ENCODE measurements at regions not wholly inside any gene's neighbourhood (a gene's known extent, or its start where the extent isn't known, plus 50 kb on each side); places are given as distances from the start of the nearest gene placed in this dataset.

- WGBS (ENCODE audit: insufficient coverage) = 100% methylated on average over 1 of the region's 1 CpG
- H3K27me3 ChIP-seq (replicated peaks in 1 of 2; ENCODE audit: control insufficient read depth in 2 of 2, extremely low read depth in 1 of 2, insufficient read depth in 2 of 2, low read length in 1 of 2) = peaks cover 2 to 5% of the 10 kb centered on the region in 2 experiments
- Mint-ChIP-seq H3K36me3 (no peaks in the 10 kb centered on the region), H3K4me1 (no peaks in the 10 kb centered on the region), H3K4me3 (no peak overlapping the region), H3K9me3 (no peaks in the 10 kb centered on the region), H3K27ac (no peak overlapping the region), H3K27me3 (peaks cover 3 to 7% of the 10 kb centered on the region in 2 donors)
- H3K4me1 ChIP-seq (ENCODE audit: control insufficient read depth in 1 of 2, extremely low read depth in 1 of 2, insufficient read depth in 2 of 2, low read length in 2 of 2) = no peaks in the 10 kb centered on the region
- ATAC-seq (replicated peaks in 1 of 4) (no peak), DNase-seq (no peak)
- H3K4me3 ChIP-seq (ENCODE audit: control insufficient read depth in 1 of 2, extremely low read depth in 1 of 2, low read length in 1 of 2) = no peak overlapping the region
- ChIA-PET CTCF (interaction anchor here in 1 of 2 donors (0.6 kb wide), 1 partner anchor 17 kb away, joined by 3 read pairs; no protein-coding TSS in a partner anchor), POLR2A (no interaction called here)
- H3K36me3 ChIP-seq (ENCODE audit: control insufficient read depth in 2 of 2, extremely low read depth in 1 of 2, insufficient read depth in 1 of 2, low read length in 1 of 2) = no peaks in the 10 kb centered on the region
- no peaks in the 10 kb centered on the region for H3K9me3 ChIP-seq
- H3K27ac ChIP-seq (ENCODE audit: low read length) = no peak overlapping the region
These were observed 123.6 kb upstream of the KAZN start for GRCh38 chr1:14474856-14475255.

- DNase-seq (no peak), ATAC-seq (replicated peaks in 1 of 4) (no peak)
- Histone ChIP-seq H3K4me3 (ENCODE audit: control insufficient read depth in 1 of 2, extremely low read depth in 1 of 2, low read length in 1 of 2) (no peak overlapping the region), H3K36me3 (ENCODE audit: control insufficient read depth in 2 of 2, extremely low read depth in 1 of 2, insufficient read depth in 1 of 2, low read length in 1 of 2) (no peaks in the 10 kb centered on the region), H3K9me3 (no peaks in the 10 kb centered on the region), H3K27ac (ENCODE audit: low read length) (no peak overlapping the region), H3K27me3 (replicated peaks in 1 of 2; ENCODE audit: control insufficient read depth in 2 of 2, extremely low read depth in 1 of 2, insufficient read depth in 2 of 2, low read length in 1 of 2) (peaks cover 2 to 5% of the 10 kb centered on the region in 2 experiments), H3K4me1 (ENCODE audit: control insufficient read depth in 1 of 2, extremely low read depth in 1 of 2, insufficient read depth in 2 of 2, low read length in 2 of 2) (no peaks in the 10 kb centered on the region)
- CTCF ChIA-PET = no interaction called here
- Mint-ChIP-seq H3K4me3 (no peak overlapping the region), H3K36me3 (no peaks in the 10 kb centered on the region), H3K9me3 (no peaks in the 10 kb centered on the region), H3K27me3 (peaks cover 3 to 4% of the 10 kb centered on the region in 2 donors), H3K4me1 (no peaks in the 10 kb centered on the region), H3K27ac (no peak overlapping the region)
- 100% methylated on average over 2 of the region's 8 CpGs for WGBS (ENCODE audit: insufficient coverage)
- POLR2A ChIA-PET = no interaction called here
These were observed 122.1 kb upstream of the KAZN start for GRCh38 chr1:14476170-14476955.

- DNase-seq = no peak
- H3K4me1 Mint-ChIP-seq = no peaks in the 10 kb centered on the region
- H3K9me3 Mint-ChIP-seq = no peaks in the 10 kb centered on the region
- Histone ChIP-seq H3K9me3 (no peaks in the 10 kb centered on the region), H3K27ac (ENCODE audit: low read length) (no peak overlapping the region), H3K4me1 (ENCODE audit: control insufficient read depth in 1 of 2, extremely low read depth in 1 of 2, insufficient read depth in 2 of 2, low read length in 2 of 2) (no peaks in the 10 kb centered on the region), H3K4me3 (ENCODE audit: control insufficient read depth in 1 of 2, extremely low read depth in 1 of 2, low read length in 1 of 2) (no peak overlapping the region), H3K27me3 (replicated peaks in 1 of 2; ENCODE audit: control insufficient read depth in 2 of 2, extremely low read depth in 1 of 2, insufficient read depth in 2 of 2, low read length in 1 of 2) (peaks cover 0 to 5% of the 10 kb centered on the region in 2 experiments), H3K36me3 (ENCODE audit: control insufficient read depth in 2 of 2, extremely low read depth in 1 of 2, insufficient read depth in 1 of 2, low read length in 1 of 2) (no peaks in the 10 kb centered on the region)
- WGBS (ENCODE audit: insufficient coverage) = 67% methylated on average over 1 of the region's 2 CpGs
- peaks cover 6 to 7% of the 10 kb centered on the region in 2 donors for H3K27me3 Mint-ChIP-seq
- POLR2A ChIA-PET = no interaction called here
- ATAC-seq (replicated peaks in 1 of 4) = no peak
- CTCF ChIA-PET = no interaction called here
- H3K27ac Mint-ChIP-seq = no peak overlapping the region
- H3K36me3 Mint-ChIP-seq = no peaks in the 10 kb centered on the region
- no peak overlapping the region for H3K4me3 Mint-ChIP-seq
These were observed 120.4 kb upstream of the KAZN start for GRCh38 chr1:14478120-14478519.

GRCh38 chr1:14479865-14480264, 118.6 kb upstream of the KAZN start:
- ChIA-PET POLR2A (no interaction called here), CTCF (no interaction called here)
- 68% methylated on average over 3 of the region's 4 CpGs for WGBS (ENCODE audit: insufficient coverage)
- Histone ChIP-seq H3K4me3 (ENCODE audit: control insufficient read depth in 1 of 2, extremely low read depth in 1 of 2, low read length in 1 of 2) (no peak overlapping the region), H3K4me1 (ENCODE audit: control insufficient read depth in 1 of 2, extremely low read depth in 1 of 2, insufficient read depth in 2 of 2, low read length in 2 of 2) (no peaks in the 10 kb centered on the region), H3K9me3 (no peaks in the 10 kb centered on the region), H3K36me3 (ENCODE audit: control insufficient read depth in 2 of 2, extremely low read depth in 1 of 2, insufficient read depth in 1 of 2, low read length in 1 of 2) (no peaks in the 10 kb centered on the region), H3K27ac (ENCODE audit: low read length) (no peak overlapping the region), H3K27me3 (replicated peaks in 1 of 2; ENCODE audit: control insufficient read depth in 2 of 2, extremely low read depth in 1 of 2, insufficient read depth in 2 of 2, low read length in 1 of 2) (peaks cover 0 to 5% of the 10 kb centered on the region in 2 experiments)
- Mint-ChIP-seq H3K27me3 (peaks cover 6 to 8% of the 10 kb centered on the region in 2 donors), H3K4me1 (no peaks in the 10 kb centered on the region), H3K4me3 (no peak overlapping the region), H3K27ac (no peak overlapping the region), H3K9me3 (no peaks in the 10 kb centered on the region), H3K36me3 (no peaks in the 10 kb centered on the region)
- no peak for DNase-seq
- ATAC-seq (replicated peaks in 1 of 4) = no peak

GRCh38 chr1:14482784-14483450, 115.6 kb upstream of the KAZN start:
- DNase-seq (no peak), ATAC-seq (replicated peaks in 1 of 4) (no peak)
- ChIA-PET CTCF (no interaction called here), POLR2A (no interaction called here)
- Mint-ChIP-seq H3K4me3 (no peak overlapping the region), H3K9me3 (no peaks in the 10 kb centered on the region), H3K27me3 (peaks cover 6 to 8% of the 10 kb centered on the region in 2 donors), H3K36me3 (no peaks in the 10 kb centered on the region), H3K27ac (no peak overlapping the region), H3K4me1 (no peaks in the 10 kb centered on the region)
- Histone ChIP-seq H3K4me3 (ENCODE audit: control insufficient read depth in 1 of 2, extremely low read depth in 1 of 2, low read length in 1 of 2) (no peak overlapping the region), H3K27me3 (replicated peaks in 1 of 2; ENCODE audit: control insufficient read depth in 2 of 2, extremely low read depth in 1 of 2, insufficient read depth in 2 of 2, low read length in 1 of 2) (peaks cover 0 to 5% of the 10 kb centered on the region in 2 experiments), H3K9me3 (no peaks in the 10 kb centered on the region), H3K27ac (ENCODE audit: low read length) (no peak overlapping the region), H3K36me3 (ENCODE audit: control insufficient read depth in 2 of 2, extremely low read depth in 1 of 2, insufficient read depth in 1 of 2, low read length in 1 of 2) (no peaks in the 10 kb centered on the region), H3K4me1 (ENCODE audit: control insufficient read depth in 1 of 2, extremely low read depth in 1 of 2, insufficient read depth in 2 of 2, low read length in 2 of 2) (no peaks in the 10 kb centered on the region)
- 65% methylated on average over 3 of the region's 7 CpGs for WGBS (ENCODE audit: insufficient coverage)

GRCh38 chr1:14485285-14485684, 113.2 kb upstream of the KAZN start:
- ATAC-seq (replicated peaks in 1 of 4) (no peak), DNase-seq (no peak)
- CTCF ChIA-PET = no interaction called here
- no peak overlapping the region for H3K27ac Mint-ChIP-seq
- H3K4me1 Mint-ChIP-seq = no peaks in the 10 kb centered on the region
- H3K36me3 ChIP-seq (ENCODE audit: control insufficient read depth in 2 of 2, extremely low read depth in 1 of 2, insufficient read depth in 1 of 2, low read length in 1 of 2) = no peaks in the 10 kb centered on the region
- 57% methylated on average over 1 of the region's 5 CpGs for WGBS (ENCODE audit: insufficient coverage)
- H3K4me3 Mint-ChIP-seq = no peak overlapping the region
- H3K27ac ChIP-seq (ENCODE audit: low read length) = no peak overlapping the region
- no peaks in the 10 kb centered on the region for H3K9me3 ChIP-seq
- no peaks in the 10 kb centered on the region for H3K36me3 Mint-ChIP-seq
- POLR2A ChIA-PET = no interaction called here
- no peak overlapping the region for H3K4me3 ChIP-seq (ENCODE audit: control insufficient read depth in 1 of 2, extremely low read depth in 1 of 2, low read length in 1 of 2)
- no peaks in the 10 kb centered on the region for H3K9me3 Mint-ChIP-seq
- H3K4me1 ChIP-seq (ENCODE audit: control insufficient read depth in 1 of 2, extremely low read depth in 1 of 2, insufficient read depth in 2 of 2, low read length in 2 of 2) = no peaks in the 10 kb centered on the region
- peaks cover 6 to 8% of the 10 kb centered on the region in 2 donors for H3K27me3 Mint-ChIP-seq
- no peaks in the 10 kb centered on the region for H3K27me3 ChIP-seq (replicated peaks in 1 of 2; ENCODE audit: control insufficient read depth in 2 of 2, extremely low read depth in 1 of 2, insufficient read depth in 2 of 2, low read length in 1 of 2)

Data from T-cell (primary cell).